ENCODE measurements at regions not wholly inside any gene's neighbourhood (a gene's known extent, or its start where the extent isn't known, plus 50 kb on each side); places are given as distances from the start of the nearest gene placed in this dataset.

- no peak for DNase-seq (ENCODE audit: low read depth)
- no peak for TF ChIP-seq CTCF (IDR thresholded peaks at IDR 0.05; ENCODE audit: insufficient read depth, low read depth, low read length, missing control alignments)
- no peak overlapping the region for H3K4me3 ChIP-seq (ENCODE audit: low read length)
Measured at GRCh38 chr14:82492157-82492556, 958.5 kb upstream of the SEL1L start.

- H3K4me3 ChIP-seq (ENCODE audit: low read length) = no peak overlapping the region
- no peak for DNase-seq (ENCODE audit: low read depth)
- no peak for TF ChIP-seq CTCF (IDR thresholded peaks at IDR 0.05; ENCODE audit: insufficient read depth, low read depth, low read length, missing control alignments)
Measured at GRCh38 chr14:82500222-82500621, 966.6 kb upstream of the SEL1L start.

GRCh38 chr14:82501554-82501953 is 967.9 kb upstream of the SEL1L start:
- DNase-seq (ENCODE audit: low read depth) = no peak
- TF ChIP-seq CTCF (IDR thresholded peaks at IDR 0.05; ENCODE audit: insufficient read depth, low read depth, low read length, missing control alignments) = no peak
- no peak overlapping the region for H3K4me3 ChIP-seq (ENCODE audit: low read length)

GRCh38 chr14:82502043-82502442 is 968.4 kb upstream of the SEL1L start:
- no peak for DNase-seq (ENCODE audit: low read depth)
- TF ChIP-seq CTCF (IDR thresholded peaks at IDR 0.05; ENCODE audit: insufficient read depth, low read depth, low read length, missing control alignments) = no peak
- no peak overlapping the region for H3K4me3 ChIP-seq (ENCODE audit: low read length)

GRCh38 chr14:82504894-82505293 is 971.2 kb upstream of the SEL1L start:
- H3K4me3 ChIP-seq (ENCODE audit: low read length) = no peak overlapping the region
- no peak for DNase-seq (ENCODE audit: low read depth)
- TF ChIP-seq CTCF (IDR thresholded peaks at IDR 0.05; ENCODE audit: insufficient read depth, low read depth, low read length, missing control alignments) = no peak

- no peak for TF ChIP-seq CTCF (IDR thresholded peaks at IDR 0.05; ENCODE audit: insufficient read depth, low read depth, low read length, missing control alignments)
- DNase-seq (ENCODE audit: low read depth) = no peak
- no peak overlapping the region for H3K4me3 ChIP-seq (ENCODE audit: low read length)
Measured at GRCh38 chr14:82510007-82510406, 976.4 kb upstream of the SEL1L start.

GRCh38 chr14:82511399-82511798 is 977.7 kb upstream of the SEL1L start:
- no peak for TF ChIP-seq CTCF (IDR thresholded peaks at IDR 0.05; ENCODE audit: insufficient read depth, low read depth, low read length, missing control alignments)
- H3K4me3 ChIP-seq (ENCODE audit: low read length) = no peak overlapping the region
- DNase-seq (ENCODE audit: low read depth) = no peak
